Ishikawa (cell line): ENCODE measurements at regions not wholly inside any gene's neighbourhood (a gene's known extent, or its start where the extent isn't known, plus 50 kb on each side); places are given as distances from the start of the nearest gene placed in this dataset.

ENCODE experiments used
- CEBPB ChIP-seq: IDR thresholded peaks from 2 replicates; pipeline ENCODE4 v1.6.1; 2012
- CREB1 ChIP-seq: IDR thresholded peaks from 2 replicates; pipeline ENCODE4 v1.6.1; 2012; ENCODE audit warnings: low read depth
- EGR1 ChIP-seq: IDR thresholded peaks from 2 replicates; pipeline ENCODE4 v1.6.1; 2012
- EP300 ChIP-seq: IDR thresholded peaks from 2 replicates; pipeline ENCODE4 v1.6.1; 2012; ENCODE audit warnings: borderline replicate concordance
- FOXM1 ChIP-seq: IDR thresholded peaks from 2 replicates; pipeline ENCODE4 v1.6.1; 2012; ENCODE audit warnings: low read depth, borderline replicate concordance
- MAX ChIP-seq: IDR thresholded peaks from 2 replicates; pipeline ENCODE4 v1.6.1; 2012
- NFIC ChIP-seq: IDR thresholded peaks from 2 replicates; pipeline ENCODE4 v1.6.1; 2012
- RAD21 ChIP-seq: IDR thresholded peaks from 2 replicates; pipeline ENCODE4 v1.6.1; 2012; ENCODE audit warnings: low read depth
- REST ChIP-seq: IDR thresholded peaks from 2 replicates; pipeline ENCODE4 v1.6.1; 2012; ENCODE audit warnings: low read depth, mild to moderate bottlenecking
- TAF1 ChIP-seq: IDR thresholded peaks from 2 replicates; pipeline ENCODE4 v1.6.1; 2012; ENCODE audit warnings: low read depth, mild to moderate bottlenecking
- TCF12 ChIP-seq: IDR thresholded peaks from 2 replicates; pipeline ENCODE4 v1.6.1; 2012; ENCODE audit warnings: low read depth
- TEAD4 ChIP-seq: IDR thresholded peaks from 2 replicates; pipeline ENCODE4 v1.6.1; 2012
- USF1 ChIP-seq: IDR thresholded peaks from 2 replicates; pipeline ENCODE4 v1.6.1; 2012
- YY1 ChIP-seq: IDR thresholded peaks from 2 replicates; pipeline ENCODE4 v1.6.1; 2012; ENCODE audit warnings: low read depth
- ZBTB7A ChIP-seq: IDR thresholded peaks from 2 replicates; pipeline ENCODE4 v1.6.1; 2012; ENCODE audit warnings: low read depth

GRCh38 chr22:22821340-22821739 is 66.3 kb upstream of the IGLL5 start:
- no peak for TF ChIP-seq RAD21
- TF ChIP-seq TEAD4 = no peak
- TF ChIP-seq CREB1 = no peak
- TF ChIP-seq NFIC = no peak
- TF ChIP-seq CEBPB = no peak
- TF ChIP-seq TAF1 = no peak
- no peak for TF ChIP-seq YY1

GRCh38 chr22:22822106-22822505 is 65.5 kb upstream of the IGLL5 start:
- no peak for TF ChIP-seq TEAD4
- no peak for TF ChIP-seq FOXM1
- TF ChIP-seq ZBTB7A = no peak
- TF ChIP-seq CEBPB = no peak
- no peak for TF ChIP-seq REST
- no peak for TF ChIP-seq CREB1
- no peak for TF ChIP-seq NFIC
- no peak for TF ChIP-seq EGR1
- TF ChIP-seq USF1 = no peak
- no peak for TF ChIP-seq EP300
- TF ChIP-seq TCF12 = no peak
- no peak for TF ChIP-seq YY1
- TF ChIP-seq TAF1 = no peak
- no peak for TF ChIP-seq MAX
- TF ChIP-seq RAD21 = no peak

GRCh38 chr22:22823131-22823810 is 64.3 kb upstream of the IGLL5 start:
- TF ChIP-seq NFIC (no peak), CREB1 (no peak), REST (no peak), EGR1 (no peak), EP300 (no peak), FOXM1 (no peak), MAX (no peak), TEAD4 (no peak), YY1 (no peak), ZBTB7A (no peak), TCF12 (no peak), RAD21 (no peak), TAF1 (no peak)

GRCh38 chr22:22824340-22825212 is 63.0 kb upstream of the IGLL5 start:
- no peak for TF ChIP-seq ZBTB7A
- TF ChIP-seq YY1 = no peak
- no peak for TF ChIP-seq CEBPB
- no peak for TF ChIP-seq TEAD4
- no peak for TF ChIP-seq MAX
- TF ChIP-seq CREB1 = no peak
- no peak for TF ChIP-seq NFIC
- TF ChIP-seq EGR1 = no peak
- TF ChIP-seq REST = no peak
- no peak for TF ChIP-seq USF1
- no peak for TF ChIP-seq TAF1
- no peak for TF ChIP-seq RAD21
- TF ChIP-seq EP300 = no peak
- TF ChIP-seq FOXM1 = no peak
